AG04450 (cell line): ENCODE measurements at regions not wholly inside any gene's neighbourhood (a gene's known extent, or its start where the extent isn't known, plus 50 kb on each side); places are given as distances from the start of the nearest gene placed in this dataset.

Experiments used
- CTCF ChIA-PET: fragments of 300-600, 350-600 bp; formaldehyde crosslinking; extraction: SDS; loops from one replicate; lab custom pipeline; 2022; ENCODE audit warnings: antibody characterized with exemption, inconsistent platforms; lab: Charles Lee
- POLR2A ChIA-PET: fragments of 350-600 bp; formaldehyde crosslinking; extraction: SDS; loops from one replicate; lab custom pipeline; 2021; ENCODE audit warnings: antibody characterized with exemption, inconsistent platforms; lab: Yijun Ruan, JAX
- DNase-seq: peaks from one replicate; pipeline ENCODE4 v3.0.0-alpha.2; 2011; ENCODE audit warnings: low read depth, low spot score
- H3K27ac ChIP-seq: one replicate; pipeline ENCODE4 v1.5.1; 2012; ENCODE audit warnings: low read depth, low read length, control low read depth
- H3K27me3 ChIP-seq: one replicate; pipeline ENCODE4 v1.6.0; 2012; ENCODE audit warnings: low read length; ENCODE audit not compliant: control insufficient read depth, insufficient read depth
- H3K4me3 ChIP-seq: 2 replicates; pipeline ENCODE4 v1.5.1; 2011; ENCODE audit warnings: mild to moderate bottlenecking, low read depth, low read length, control low read depth
- H3K9me3 ChIP-seq: 2 replicates; pipeline ENCODE4 v1.5.1; 2012; ENCODE audit warnings: low read length; ENCODE audit not compliant: control insufficient read depth, insufficient read depth
- TF ChIP-seq, protein P1 (sequence below): IDR thresholded peaks from 2 replicates; pipeline ENCODE4 v1.5.1; 2011; ENCODE audit warnings: low read depth, low read length, control low read depth, inconsistent platforms

DNA sequence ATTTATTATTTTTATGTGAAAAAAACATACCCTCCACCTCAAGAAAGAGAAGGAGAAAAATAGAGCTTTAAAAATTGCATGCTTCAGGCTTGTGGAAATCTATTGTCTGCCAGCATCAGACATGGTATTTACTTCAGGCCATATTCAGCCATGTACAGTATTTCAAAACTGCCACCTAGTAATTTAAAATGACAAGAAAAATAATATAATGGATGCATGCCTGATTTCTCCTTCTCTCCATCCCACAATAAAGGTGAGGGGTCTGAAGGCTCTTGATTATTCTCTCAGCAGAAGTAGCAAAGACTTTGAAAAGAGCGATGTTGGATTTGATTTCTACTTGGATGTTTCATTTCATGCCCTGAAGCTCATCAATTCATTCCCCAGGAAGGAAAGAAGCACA is 250.7 kb downstream of the TBC1D4 start:
- Histone ChIP-seq H3K4me3 (no peak overlapping the region), H3K27ac (no peak overlapping the region), H3K27me3 (no peaks in the 10 kb centered on the region), H3K9me3 (no peaks in the 10 kb centered on the region; the same call in 1 of the 2 replicates)
- no peak for DNase-seq
- ChIA-PET POLR2A (no interaction called here), CTCF (no interaction called here)
- TF ChIP-seq, protein P1, sequence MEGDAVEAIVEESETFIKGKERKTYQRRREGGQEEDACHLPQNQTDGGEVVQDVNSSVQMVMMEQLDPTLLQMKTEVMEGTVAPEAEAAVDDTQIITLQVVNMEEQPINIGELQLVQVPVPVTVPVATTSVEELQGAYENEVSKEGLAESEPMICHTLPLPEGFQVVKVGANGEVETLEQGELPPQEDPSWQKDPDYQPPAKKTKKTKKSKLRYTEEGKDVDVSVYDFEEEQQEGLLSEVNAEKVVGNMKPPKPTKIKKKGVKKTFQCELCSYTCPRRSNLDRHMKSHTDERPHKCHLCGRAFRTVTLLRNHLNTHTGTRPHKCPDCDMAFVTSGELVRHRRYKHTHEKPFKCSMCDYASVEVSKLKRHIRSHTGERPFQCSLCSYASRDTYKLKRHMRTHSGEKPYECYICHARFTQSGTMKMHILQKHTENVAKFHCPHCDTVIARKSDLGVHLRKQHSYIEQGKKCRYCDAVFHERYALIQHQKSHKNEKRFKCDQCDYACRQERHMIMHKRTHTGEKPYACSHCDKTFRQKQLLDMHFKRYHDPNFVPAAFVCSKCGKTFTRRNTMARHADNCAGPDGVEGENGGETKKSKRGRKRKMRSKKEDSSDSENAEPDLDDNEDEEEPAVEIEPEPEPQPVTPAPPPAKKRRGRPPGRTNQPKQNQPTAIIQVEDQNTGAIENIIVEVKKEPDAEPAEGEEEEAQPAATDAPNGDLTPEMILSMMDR, result no peak

DNA sequence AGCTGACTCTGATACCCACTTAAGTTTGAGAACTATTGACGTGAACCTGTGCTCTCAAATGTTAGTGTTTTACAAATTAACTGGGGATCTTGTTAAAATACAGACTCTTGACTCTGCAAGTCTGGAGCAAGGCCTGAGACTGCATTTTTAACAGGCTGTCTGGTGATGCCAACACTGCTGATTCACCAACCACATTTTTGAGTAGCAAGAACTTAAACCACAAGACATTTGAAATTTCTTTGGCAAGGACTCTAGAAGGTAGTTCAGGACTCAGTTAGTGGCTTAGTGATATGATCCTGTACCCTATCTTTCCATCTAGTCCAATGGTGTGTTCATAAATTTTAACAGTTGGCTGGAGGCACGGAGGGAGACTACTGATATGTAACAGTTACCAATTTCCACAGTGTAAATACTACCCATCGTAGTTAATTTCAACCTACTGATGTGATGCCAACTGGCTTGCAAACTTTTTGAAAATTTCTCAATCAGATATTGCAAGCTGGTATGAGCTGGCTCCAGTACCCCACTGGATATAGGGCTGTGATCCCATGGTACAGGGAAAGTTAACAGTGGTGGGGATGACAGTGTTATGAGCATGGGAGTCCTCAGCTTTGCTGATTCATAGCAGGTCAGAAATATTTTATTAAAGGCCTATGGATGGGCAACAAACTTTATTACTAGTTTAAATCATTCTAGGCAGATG is 255.1 kb downstream of the TBC1D4 start:
- ChIA-PET CTCF (no interaction called here), POLR2A (no interaction called here)
- H3K27me3 ChIP-seq, result no peaks in the 10 kb centered on the region
- no peak overlapping the region for H3K27ac ChIP-seq
- H3K9me3 ChIP-seq, result no peaks in the 10 kb centered on the region; the same call in none of the 2 replicates
- TF ChIP-seq, protein P1, result no peak
- peak; percentile 54 for DNase-seq
- H3K4me3 ChIP-seq, result no peak overlapping the region

DNA sequence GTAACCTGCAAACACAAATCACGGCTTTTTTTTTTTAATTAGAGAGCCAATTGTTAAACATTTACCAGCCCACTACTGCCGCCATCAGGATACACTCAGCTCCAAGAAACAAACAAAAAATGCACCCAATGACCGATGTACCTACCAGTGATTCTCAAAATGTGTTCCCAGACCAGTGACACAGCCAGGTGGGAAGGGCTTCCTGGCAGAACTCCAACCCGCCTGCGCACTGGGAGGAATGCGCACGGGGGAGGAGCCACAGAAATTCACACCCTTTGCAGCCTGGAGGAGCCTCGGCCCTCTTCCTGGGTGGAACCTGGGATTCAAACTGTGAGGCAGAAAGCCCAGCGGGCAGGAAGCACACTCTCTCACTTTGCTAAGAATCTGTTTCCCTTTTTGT is 255.9 kb downstream of the TBC1D4 start:
- POLR2A ChIA-PET, result interaction anchor here (0.6 kb wide), 1 partner anchor 574 kb away, joined by 3 read pairs; no protein-coding TSS in a partner anchor
- CTCF ChIA-PET, result no interaction called here
- Histone ChIP-seq H3K4me3 (no peak overlapping the region), H3K9me3 (no peaks in the 10 kb centered on the region; the same call in none of the 2 replicates), H3K27ac (no peak overlapping the region), H3K27me3 (no peaks in the 10 kb centered on the region)
- no peak for DNase-seq
- TF ChIP-seq, protein P1, result no peak

DNA sequence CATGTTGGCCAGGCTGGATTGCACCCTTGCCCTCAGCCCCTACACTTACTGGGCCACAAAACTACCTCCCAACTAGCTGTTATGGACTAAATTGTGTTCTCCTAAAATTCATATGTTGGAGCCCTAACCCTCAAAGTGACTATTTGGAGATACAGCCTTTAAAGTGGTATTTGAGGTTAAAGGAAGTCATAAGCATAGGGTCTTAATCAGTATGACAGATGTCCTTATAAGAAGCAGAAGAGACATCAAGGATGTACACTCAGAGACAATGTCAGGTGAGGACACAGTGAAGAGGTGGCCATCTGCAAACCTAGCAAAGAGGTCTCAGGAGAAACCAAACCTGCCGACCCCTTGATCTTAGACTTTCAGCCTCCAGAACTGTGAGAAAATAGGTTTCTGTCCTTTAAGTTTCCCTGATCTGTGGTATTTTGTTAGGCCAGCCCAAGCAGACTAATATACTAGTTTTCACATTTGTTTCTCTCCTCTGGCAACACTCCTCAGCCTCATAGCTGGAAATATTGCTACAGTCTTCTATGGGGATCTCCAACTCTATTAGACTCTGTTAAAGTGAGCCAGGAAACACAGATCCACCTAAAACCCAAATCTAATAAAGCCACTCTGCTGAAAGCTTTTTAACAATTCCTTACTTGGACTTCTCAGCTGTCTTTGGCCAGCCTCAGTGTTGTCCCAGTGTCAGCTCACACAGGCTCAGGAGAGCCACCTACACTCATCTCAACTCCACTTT is 256.5 kb downstream of the TBC1D4 start:
- Histone ChIP-seq H3K4me3 (no peak overlapping the region), H3K27ac (no peak overlapping the region), H3K27me3 (no peaks in the 10 kb centered on the region), H3K9me3 (no peaks in the 10 kb centered on the region; the same call in none of the 2 replicates)
- TF ChIP-seq, protein P1, result no peak
- ChIA-PET POLR2A (no interaction called here), CTCF (no interaction called here)
- DNase-seq, result no peak

DNA sequence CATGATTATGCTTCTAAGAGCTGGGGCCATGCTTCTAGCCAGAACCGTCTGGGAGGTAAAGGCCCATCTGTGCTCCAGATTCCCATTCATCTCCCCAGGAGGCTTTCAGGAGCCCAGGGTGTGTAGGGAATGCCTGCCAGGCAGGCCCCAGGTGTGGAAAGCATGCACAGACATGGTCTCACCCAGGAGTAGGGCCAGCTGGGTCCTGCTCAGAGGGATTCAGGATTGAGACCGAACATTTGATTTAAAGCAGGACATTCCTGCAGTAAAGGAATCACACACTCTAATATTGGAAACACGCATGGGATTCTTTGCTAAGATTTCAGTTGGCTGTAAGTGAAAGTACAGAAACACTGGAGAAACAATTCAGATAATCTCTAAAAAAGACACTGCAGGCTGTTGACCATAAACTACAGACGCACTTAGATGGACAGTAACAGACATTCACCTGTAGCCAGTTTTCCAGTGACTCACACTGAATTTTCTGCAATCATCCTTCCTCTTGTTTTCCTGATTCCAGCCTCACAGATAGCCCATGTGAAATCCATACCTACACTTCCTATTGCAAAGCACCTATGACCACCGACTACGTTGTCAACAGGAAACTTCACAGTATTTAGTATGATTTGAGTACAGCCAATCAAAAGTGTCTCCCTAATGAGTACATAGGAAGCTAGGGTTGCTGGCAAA is 257.8 kb downstream of the TBC1D4 start:
- TF ChIP-seq, protein P1, result no peak
- H3K4me3 ChIP-seq, result no peak overlapping the region
- H3K9me3 ChIP-seq, result no peaks in the 10 kb centered on the region; the same call in none of the 2 replicates
- no peaks in the 10 kb centered on the region for H3K27me3 ChIP-seq
- H3K27ac ChIP-seq, result no peak overlapping the region
- POLR2A ChIA-PET, result no interaction called here
- no peak for DNase-seq
- CTCF ChIA-PET, result no interaction called here
